A549 (cell line): ENCODE measurements at regions not wholly inside any gene's neighbourhood (a gene's known extent, or its start where the extent isn't known, plus 50 kb on each side); places are given as distances from the start of the nearest gene placed in this dataset.

ENCODE experiments used
- BHLHE40 ChIP-seq: IDR thresholded peaks from 2 replicates; pipeline ENCODE4 v1.6.1; 2012; ENCODE audit warnings: low read depth, low read length, inconsistent platforms
- CBX2 ChIP-seq: fragments of 200-600 bp; sonication (generic); IDR thresholded peaks from 2 replicates; pipeline ENCODE4 v1.6.1; 2016; ENCODE audit warnings: low read depth, mild to moderate bottlenecking, borderline replicate concordance
- CEBPB ChIP-seq, 2 experiments: fragments of >200 bp in 1 of 2; sonication (Bioruptor Twin) in 1 of 2; formaldehyde crosslinking in 1 of 2; IDR thresholded peaks; 2 replicates each; pipeline ENCODE4 v1.6.1; 2012 to 2016
- CHD2 ChIP-seq: fragments of 150-350 bp; IDR thresholded peaks from 2 replicates; pipeline ENCODE4 v1.6.1; 2014; ENCODE audit warnings: low read length; ENCODE audit not compliant: partially characterized antibody
- EP300 ChIP-seq, 2 experiments: fragments of >200 bp; sonication (Bioruptor Twin); formaldehyde crosslinking; IDR thresholded peaks; 2 replicates in 1 of 2; 3 replicates in 1 of 2; pipeline ENCODE4 v1.6.1; 2016 to 2017
- JUN ChIP-seq, 2 experiments: fragments of >200 bp; sonication (Bioruptor Twin); formaldehyde crosslinking; IDR thresholded peaks; 2 replicates in 1 of 2; 3 replicates in 1 of 2; pipeline ENCODE4 v1.6.1; 2016 to 2017
- PHF8 ChIP-seq: fragments of 200-600 bp; sonication (generic); IDR thresholded peaks from 2 replicates; pipeline ENCODE4 v1.6.1; 2016; ENCODE audit warnings: low read depth, mild to moderate bottlenecking, antibody characterized with exemption, moderate library complexity, borderline replicate concordance
- POLR2A ChIP-seq: IDR thresholded peaks from 2 replicates; pipeline ENCODE4 v1.6.1; 2012; ENCODE audit warnings: mild to moderate bottlenecking, low read length
- USF2 ChIP-seq: fragments of 450-650 bp; IDR thresholded peaks from 2 replicates; pipeline ENCODE4 v1.6.1; 2014; ENCODE audit warnings: antibody characterized with exemption
- TF ChIP-seq, protein P1 (sequence below): fragments of >200 bp; sonication (Bioruptor Twin); formaldehyde crosslinking; IDR thresholded peaks from 3 replicates; pipeline ENCODE4 v1.5.1; 2016
- TF ChIP-seq, protein P2 (sequence below): fragments of 200-600 bp; sonication (generic); IDR thresholded peaks from 2 replicates; pipeline ENCODE4 v1.6.1; 2016; ENCODE audit warnings: antibody characterized with exemption, mild to moderate bottlenecking, moderate library complexity

DNA sequence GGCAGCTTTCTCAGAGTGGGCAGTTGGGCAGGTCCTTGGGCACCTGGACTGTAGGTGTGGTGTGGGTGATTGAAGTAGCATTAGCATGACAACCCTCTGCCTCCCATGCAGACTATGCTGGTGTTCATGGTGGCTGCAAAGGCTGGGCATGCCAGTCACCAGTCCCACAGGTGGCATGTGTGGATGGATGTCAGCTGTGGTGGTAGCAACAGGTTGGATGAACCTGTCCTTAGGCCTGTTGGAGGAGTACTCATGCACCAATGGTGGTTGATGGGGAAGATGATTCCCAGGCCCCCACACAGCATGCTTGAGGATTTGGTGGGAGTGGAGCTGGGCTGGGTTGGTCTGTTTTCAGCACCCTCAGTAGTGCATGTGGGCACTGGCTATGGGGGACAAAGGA lies 251.1 kb downstream of the PAX1 start:
- TF ChIP-seq EP300 (IDR thresholded peaks at IDR 0.05) (no peak), CHD2 (no peak), CBX2 (no peak), BHLHE40 (no peak), POLR2A (no peak), JUN (IDR thresholded peaks at IDR 0.05) (no peak), PHF8 (no peak), USF2 (no peak), CEBPB (IDR thresholded peaks at IDR 0.05) (no peak)
- TF ChIP-seq, protein P1, sequence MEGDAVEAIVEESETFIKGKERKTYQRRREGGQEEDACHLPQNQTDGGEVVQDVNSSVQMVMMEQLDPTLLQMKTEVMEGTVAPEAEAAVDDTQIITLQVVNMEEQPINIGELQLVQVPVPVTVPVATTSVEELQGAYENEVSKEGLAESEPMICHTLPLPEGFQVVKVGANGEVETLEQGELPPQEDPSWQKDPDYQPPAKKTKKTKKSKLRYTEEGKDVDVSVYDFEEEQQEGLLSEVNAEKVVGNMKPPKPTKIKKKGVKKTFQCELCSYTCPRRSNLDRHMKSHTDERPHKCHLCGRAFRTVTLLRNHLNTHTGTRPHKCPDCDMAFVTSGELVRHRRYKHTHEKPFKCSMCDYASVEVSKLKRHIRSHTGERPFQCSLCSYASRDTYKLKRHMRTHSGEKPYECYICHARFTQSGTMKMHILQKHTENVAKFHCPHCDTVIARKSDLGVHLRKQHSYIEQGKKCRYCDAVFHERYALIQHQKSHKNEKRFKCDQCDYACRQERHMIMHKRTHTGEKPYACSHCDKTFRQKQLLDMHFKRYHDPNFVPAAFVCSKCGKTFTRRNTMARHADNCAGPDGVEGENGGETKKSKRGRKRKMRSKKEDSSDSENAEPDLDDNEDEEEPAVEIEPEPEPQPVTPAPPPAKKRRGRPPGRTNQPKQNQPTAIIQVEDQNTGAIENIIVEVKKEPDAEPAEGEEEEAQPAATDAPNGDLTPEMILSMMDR, result no peak
- TF ChIP-seq, protein P2, sequence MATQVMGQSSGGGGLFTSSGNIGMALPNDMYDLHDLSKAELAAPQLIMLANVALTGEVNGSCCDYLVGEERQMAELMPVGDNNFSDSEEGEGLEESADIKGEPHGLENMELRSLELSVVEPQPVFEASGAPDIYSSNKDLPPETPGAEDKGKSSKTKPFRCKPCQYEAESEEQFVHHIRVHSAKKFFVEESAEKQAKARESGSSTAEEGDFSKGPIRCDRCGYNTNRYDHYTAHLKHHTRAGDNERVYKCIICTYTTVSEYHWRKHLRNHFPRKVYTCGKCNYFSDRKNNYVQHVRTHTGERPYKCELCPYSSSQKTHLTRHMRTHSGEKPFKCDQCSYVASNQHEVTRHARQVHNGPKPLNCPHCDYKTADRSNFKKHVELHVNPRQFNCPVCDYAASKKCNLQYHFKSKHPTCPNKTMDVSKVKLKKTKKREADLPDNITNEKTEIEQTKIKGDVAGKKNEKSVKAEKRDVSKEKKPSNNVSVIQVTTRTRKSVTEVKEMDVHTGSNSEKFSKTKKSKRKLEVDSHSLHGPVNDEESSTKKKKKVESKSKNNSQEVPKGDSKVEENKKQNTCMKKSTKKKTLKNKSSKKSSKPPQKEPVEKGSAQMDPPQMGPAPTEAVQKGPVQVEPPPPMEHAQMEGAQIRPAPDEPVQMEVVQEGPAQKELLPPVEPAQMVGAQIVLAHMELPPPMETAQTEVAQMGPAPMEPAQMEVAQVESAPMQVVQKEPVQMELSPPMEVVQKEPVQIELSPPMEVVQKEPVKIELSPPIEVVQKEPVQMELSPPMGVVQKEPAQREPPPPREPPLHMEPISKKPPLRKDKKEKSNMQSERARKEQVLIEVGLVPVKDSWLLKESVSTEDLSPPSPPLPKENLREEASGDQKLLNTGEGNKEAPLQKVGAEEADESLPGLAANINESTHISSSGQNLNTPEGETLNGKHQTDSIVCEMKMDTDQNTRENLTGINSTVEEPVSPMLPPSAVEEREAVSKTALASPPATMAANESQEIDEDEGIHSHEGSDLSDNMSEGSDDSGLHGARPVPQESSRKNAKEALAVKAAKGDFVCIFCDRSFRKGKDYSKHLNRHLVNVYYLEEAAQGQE, result no peak
